ENCODE measurements at regions not wholly inside any gene's neighbourhood (a gene's known extent, or its start where the extent isn't known, plus 50 kb on each side); places are given as distances from the start of the nearest gene placed in this dataset.

- peak; percentile 9 for TF ChIP-seq CTCF (IDR thresholded peaks at IDR 0.05; ENCODE audit: unreplicated experiment)
- DNase-seq (ENCODE audit: unreplicated experiment): peak; percentile 6
- intact Hi-C loops (cut with micrococcal nuclease): no loop called here
- H3K4me3 Mint-ChIP-seq (ENCODE audit: unreplicated experiment): no peak overlapping the region
- peak overlapping the region; percentile 39 for H3K27ac Mint-ChIP-seq (ENCODE audit: low read depth, unreplicated experiment)
- no peaks in the 10 kb centered on the region for H3K27me3 Mint-ChIP-seq (ENCODE audit: insufficient read depth, unreplicated experiment)
- ChIA-PET CTCF (interaction anchor here (0.6 to 0.7 kb wide), 2 partner anchors 244 to 341 kb away, joined by 3 to 4 read pairs; no protein-coding TSS in a partner anchor), POLR2A (no interaction called here)
- no peaks in the 10 kb centered on the region for H3K36me3 Mint-ChIP-seq (ENCODE audit: insufficient read depth, unreplicated experiment)
- no peaks in the 10 kb centered on the region for H3K4me1 Mint-ChIP-seq (ENCODE audit: insufficient read depth, unreplicated experiment)
- peaks cover 5% of the 10 kb centered on the region for H3K9me3 Mint-ChIP-seq (ENCODE audit: unreplicated experiment)
- BruUV-seq (replicated peaks): no TSS peak
Measured at GRCh38 chrX:142804085-142804484, 221.6 kb upstream of the SPANXN4 start.

GRCh38 chrX:142819461-142819860, 206.3 kb upstream of the SPANXN4 start:
- TF ChIP-seq CTCF (IDR thresholded peaks at IDR 0.05; ENCODE audit: unreplicated experiment): no peak
- no peaks in the 10 kb centered on the region for H3K27me3 Mint-ChIP-seq (ENCODE audit: insufficient read depth, unreplicated experiment)
- ChIA-PET POLR2A (no interaction called here), CTCF (no interaction called here)
- BruUV-seq (replicated peaks): no TSS peak
- no peaks in the 10 kb centered on the region for H3K4me1 Mint-ChIP-seq (ENCODE audit: insufficient read depth, unreplicated experiment)
- H3K4me3 Mint-ChIP-seq (ENCODE audit: unreplicated experiment): no peak overlapping the region
- H3K9me3 Mint-ChIP-seq (ENCODE audit: unreplicated experiment): peaks cover 29% of the 10 kb centered on the region
- no peak for DNase-seq (ENCODE audit: unreplicated experiment)
- intact Hi-C loops (cut with micrococcal nuclease): no loop called here
- H3K27ac Mint-ChIP-seq (ENCODE audit: low read depth, unreplicated experiment): no peak overlapping the region
- H3K36me3 Mint-ChIP-seq (ENCODE audit: insufficient read depth, unreplicated experiment): no peaks in the 10 kb centered on the region

GRCh38 chrX:142828129-142828528, 197.6 kb upstream of the SPANXN4 start:
- Mint-ChIP-seq H3K36me3 (ENCODE audit: insufficient read depth, unreplicated experiment) (no peaks in the 10 kb centered on the region), H3K27ac (ENCODE audit: low read depth, unreplicated experiment) (no peak overlapping the region), H3K9me3 (ENCODE audit: unreplicated experiment) (no peaks in the 10 kb centered on the region), H3K4me3 (ENCODE audit: unreplicated experiment) (no peak overlapping the region), H3K4me1 (ENCODE audit: insufficient read depth, unreplicated experiment) (no peaks in the 10 kb centered on the region), H3K27me3 (ENCODE audit: insufficient read depth, unreplicated experiment) (peaks cover 5% of the 10 kb centered on the region)
- ChIA-PET POLR2A (interaction anchor here (1.4 kb wide), 1 partner anchor 12 kb away, joined by 3 read pairs; no protein-coding TSS in a partner anchor), CTCF (no interaction called here)
- no peak for DNase-seq (ENCODE audit: unreplicated experiment)
- intact Hi-C loops (cut with micrococcal nuclease): no loop called here
- no peak for TF ChIP-seq CTCF (IDR thresholded peaks at IDR 0.05; ENCODE audit: unreplicated experiment)
- BruUV-seq (replicated peaks): no TSS peak

GRCh38 chrX:142831961-142832530, 193.7 kb upstream of the SPANXN4 start:
- peaks cover 15% of the 10 kb centered on the region for H3K27me3 Mint-ChIP-seq (ENCODE audit: insufficient read depth, unreplicated experiment)
- no peaks in the 10 kb centered on the region for H3K36me3 Mint-ChIP-seq (ENCODE audit: insufficient read depth, unreplicated experiment)
- no peak overlapping the region for H3K27ac Mint-ChIP-seq (ENCODE audit: low read depth, unreplicated experiment)
- CTCF ChIA-PET: interaction anchor here (0.5 kb wide), 1 partner anchor 37 kb away, joined by 3 read pairs; no protein-coding TSS in a partner anchor
- no peak for TF ChIP-seq CTCF (IDR thresholded peaks at IDR 0.05; ENCODE audit: unreplicated experiment)
- H3K4me3 Mint-ChIP-seq (ENCODE audit: unreplicated experiment): no peak overlapping the region
- no peaks in the 10 kb centered on the region for H3K4me1 Mint-ChIP-seq (ENCODE audit: insufficient read depth, unreplicated experiment)
- BruUV-seq (replicated peaks): no TSS peak
- intact Hi-C loops (cut with micrococcal nuclease): no loop called here
- POLR2A ChIA-PET: no interaction called here
- H3K9me3 Mint-ChIP-seq (ENCODE audit: unreplicated experiment): no peaks in the 10 kb centered on the region
- no peak for DNase-seq (ENCODE audit: unreplicated experiment)
